Stimulated activated CD4-positive, alpha-beta T cell treated with anti-CD3 and anti-CD28 coated beads, Interleukin-4, amount 100 ng/mL, for 1 hour (primary cell): ENCODE measurements at regions not wholly inside any gene's neighbourhood (a gene's known extent, or its start where the extent isn't known, plus 50 kb on each side); places are given as distances from the start of the nearest gene placed in this dataset.
"Not testable (repeated sequence)": the region's sequence is repeated elsewhere in the genome, so short reads cannot be mapped to it uniquely, and the experiment has no call there.

Experiments
- DNase-seq: peaks from one replicate; pipeline ENCODE4 v3.0.0-alpha.2; 2020

DNA sequence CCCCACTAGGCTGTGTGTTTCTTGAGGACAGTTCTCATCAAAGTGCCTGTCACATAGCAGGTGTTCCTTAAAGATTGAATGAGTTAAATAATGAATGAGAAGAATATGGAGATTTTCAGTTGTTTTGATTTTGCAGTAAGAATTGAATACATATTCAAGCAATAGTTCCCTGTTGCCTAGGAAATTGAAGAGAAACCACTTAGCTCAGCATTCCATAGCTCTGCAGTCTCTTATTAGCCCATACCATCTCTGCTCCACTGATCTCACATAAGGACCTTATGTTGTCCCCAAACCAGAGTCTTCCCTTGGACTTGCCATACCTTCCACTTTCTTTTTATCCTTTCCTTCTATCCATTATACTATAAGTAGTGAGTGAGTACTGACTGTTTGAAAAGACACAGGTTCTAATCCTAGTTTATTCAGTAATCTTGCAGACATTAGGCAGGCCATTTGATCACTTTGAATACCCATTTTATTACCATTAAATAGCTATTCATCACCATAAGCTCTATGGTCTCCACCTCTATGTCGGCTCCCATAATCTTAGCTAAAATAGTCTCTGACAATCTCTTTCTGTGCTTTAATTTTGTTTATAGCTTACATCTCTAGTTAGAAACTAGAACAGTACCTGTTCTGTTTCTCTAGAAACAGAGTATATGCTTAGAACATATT is 1059.6 kb upstream of the SLIT2 start:
- no peak for DNase-seq

DNA sequence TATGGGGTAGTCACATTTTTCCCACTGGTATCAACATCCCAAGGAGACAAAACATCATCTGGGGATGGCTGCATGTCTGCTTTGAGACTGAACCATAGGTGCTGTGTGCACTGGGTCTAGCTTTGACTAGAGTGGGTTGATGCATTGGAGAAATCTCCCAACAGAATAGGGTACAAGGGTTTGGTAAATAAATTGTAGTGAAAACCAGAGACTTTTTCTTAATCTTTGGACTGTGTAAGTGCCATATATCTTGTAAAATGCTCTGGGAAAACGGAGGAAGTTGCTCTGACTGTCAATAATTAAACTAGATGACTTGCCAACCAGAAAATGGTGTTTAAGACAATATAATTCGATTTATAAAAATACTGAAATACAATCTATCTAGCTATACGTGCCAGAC is 1064.0 kb upstream of the SLIT2 start:
- DNase-seq = no peak

DNA sequence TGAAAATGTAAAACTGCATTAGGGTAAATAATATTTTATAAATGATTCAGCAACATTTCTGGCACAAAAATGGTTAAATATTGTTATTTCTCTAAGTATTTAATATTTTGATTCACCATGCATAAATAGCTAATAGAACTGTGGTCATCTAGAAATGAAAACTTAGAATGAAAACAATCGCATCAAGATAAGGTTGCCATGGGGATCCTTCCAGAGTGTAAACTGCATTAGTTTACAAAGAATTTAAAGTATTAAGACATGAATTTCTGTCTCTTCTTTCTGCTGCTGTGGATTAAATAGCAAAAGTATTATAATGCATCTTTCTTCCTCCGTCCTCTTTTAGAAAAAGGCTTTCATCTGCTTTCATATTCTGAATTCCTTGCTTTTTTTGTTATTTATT is 1064.6 kb upstream of the SLIT2 start:
- no peak for DNase-seq

DNA sequence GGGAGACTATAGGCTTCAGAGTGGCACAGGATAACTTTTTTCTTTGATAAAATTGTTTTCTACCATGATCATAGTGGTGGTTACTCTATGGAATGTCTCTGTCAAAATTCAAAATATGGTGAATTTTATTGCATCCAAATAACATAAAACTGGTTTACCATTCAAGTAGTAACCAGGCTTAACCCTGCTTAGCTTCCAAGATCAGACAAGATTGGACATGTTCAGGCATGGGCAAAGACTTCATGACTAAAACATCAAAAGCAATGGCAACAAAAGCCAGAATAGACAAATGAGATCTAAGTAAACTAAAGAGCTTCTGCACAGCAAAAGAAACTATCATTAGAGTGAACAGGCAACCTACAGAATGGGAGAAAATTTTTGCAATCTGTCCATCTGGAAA is 1070.1 kb upstream of the SLIT2 start:
- not testable (repeated sequence) for DNase-seq

DNA sequence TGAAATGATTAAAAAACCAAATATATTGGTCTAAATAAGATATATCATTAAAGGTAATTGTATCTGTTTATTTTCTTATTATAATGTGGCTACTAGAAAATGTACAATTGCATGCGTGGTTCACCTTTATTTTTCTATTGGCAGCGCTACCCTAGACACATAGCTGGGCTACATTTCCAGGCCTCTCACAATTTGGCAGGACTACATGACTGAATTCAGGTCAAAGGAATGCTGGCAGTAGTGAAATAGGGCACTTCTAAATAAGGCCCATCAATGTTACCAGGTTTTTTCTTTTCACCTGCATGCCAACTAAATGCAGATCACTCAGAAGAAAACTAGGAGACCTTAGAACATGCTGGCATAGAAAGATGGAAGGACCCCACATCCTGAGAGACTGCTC is 1072.9 kb upstream of the SLIT2 start:
- no peak for DNase-seq

DNA sequence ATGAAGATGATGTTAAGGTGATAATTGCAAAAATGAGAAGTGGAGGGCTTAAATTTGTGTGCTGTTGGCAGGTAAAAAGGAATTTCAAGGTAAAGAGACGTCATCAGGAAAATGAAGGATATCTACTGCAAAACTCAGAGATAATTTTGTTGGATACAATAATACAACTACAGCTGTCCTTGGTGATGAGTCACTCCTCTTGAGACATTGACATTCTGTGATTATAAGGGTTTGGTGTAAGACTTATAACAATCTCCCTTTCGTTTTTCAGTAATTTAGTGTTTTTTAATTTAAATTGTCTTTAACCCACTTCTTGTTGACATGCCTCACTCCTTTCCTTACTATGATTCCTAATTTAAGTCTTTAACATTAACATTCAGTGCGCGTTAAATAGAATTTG is 1074.1 kb upstream of the SLIT2 start:
- no peak for DNase-seq

DNA sequence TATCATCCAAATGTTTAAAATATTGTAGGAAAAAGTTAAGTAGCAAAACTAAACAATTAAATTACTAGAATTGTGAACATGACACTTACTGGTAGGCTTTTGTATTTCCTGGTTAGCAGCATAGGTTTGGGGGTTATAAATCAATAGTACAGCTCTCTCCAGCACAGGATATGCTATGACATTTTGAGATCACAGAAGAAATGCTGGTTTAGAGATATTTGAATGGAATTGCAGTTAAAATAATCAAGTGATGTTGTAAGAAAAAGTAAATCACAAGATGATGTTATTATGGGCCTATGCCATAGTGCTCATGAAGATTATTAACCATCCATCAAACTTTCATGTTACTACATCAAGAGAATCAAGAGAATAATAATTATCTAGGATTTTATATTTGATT is 1079.9 kb upstream of the SLIT2 start:
- DNase-seq = no peak

DNA sequence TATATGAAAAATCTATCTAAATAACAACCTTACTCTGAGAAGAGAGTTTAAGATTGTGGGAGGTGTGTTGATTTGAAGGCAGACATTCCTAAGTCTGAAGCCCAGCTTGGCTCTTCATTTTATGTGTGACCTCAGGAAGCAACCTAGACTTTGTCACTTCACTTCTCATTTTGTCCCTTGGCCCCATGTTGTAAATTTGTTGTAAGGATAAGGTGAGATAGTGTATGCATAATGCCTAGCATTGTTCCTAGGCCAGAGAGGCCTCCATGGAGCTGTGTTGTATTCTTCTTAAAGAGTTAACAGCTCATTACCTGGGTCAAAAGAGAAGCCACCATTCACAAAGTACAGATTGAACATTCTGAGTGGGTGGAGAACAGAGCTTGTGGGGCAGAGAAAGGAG is 1084.4 kb upstream of the SLIT2 start:
- no peak for DNase-seq

DNA sequence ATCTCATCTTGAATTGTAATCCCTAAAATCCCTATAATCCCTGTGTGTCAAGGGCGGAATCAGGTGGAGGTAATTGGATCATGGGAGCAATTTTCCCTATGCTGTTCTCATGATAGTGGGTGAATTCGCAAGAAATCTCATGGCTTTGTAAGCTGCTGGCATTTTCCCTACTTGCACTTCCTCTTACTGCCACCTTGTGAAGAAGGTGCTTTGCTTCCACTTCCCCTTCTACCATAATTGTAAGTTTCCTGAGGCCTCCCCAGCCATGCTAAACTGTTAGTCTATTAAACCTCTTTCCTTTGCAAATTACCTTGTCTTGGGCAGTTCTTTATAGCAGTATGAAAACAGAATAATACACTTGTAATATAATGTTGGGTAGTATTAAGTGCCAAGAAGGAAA is 1087.4 kb upstream of the SLIT2 start:
- DNase-seq = no peak

DNA sequence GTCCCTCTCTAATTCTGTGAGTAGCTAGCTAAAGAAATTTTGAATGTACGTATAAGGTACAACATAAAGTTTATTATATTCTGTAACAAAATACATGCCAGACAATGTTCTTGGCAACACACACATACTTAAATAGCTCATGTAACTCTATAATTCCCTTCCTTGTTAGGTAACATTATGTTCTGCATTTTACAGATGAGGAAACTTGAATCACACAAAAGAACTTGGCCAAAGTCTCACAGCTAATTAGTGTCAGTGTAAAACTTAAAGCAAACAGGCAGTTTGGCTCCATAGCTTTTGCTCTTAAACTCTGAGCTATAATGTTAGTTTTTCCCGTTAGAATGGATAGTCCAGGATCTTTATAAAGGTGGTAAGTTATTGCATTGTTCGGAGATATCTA is 1091.8 kb upstream of the SLIT2 start:
- no peak for DNase-seq

DNA sequence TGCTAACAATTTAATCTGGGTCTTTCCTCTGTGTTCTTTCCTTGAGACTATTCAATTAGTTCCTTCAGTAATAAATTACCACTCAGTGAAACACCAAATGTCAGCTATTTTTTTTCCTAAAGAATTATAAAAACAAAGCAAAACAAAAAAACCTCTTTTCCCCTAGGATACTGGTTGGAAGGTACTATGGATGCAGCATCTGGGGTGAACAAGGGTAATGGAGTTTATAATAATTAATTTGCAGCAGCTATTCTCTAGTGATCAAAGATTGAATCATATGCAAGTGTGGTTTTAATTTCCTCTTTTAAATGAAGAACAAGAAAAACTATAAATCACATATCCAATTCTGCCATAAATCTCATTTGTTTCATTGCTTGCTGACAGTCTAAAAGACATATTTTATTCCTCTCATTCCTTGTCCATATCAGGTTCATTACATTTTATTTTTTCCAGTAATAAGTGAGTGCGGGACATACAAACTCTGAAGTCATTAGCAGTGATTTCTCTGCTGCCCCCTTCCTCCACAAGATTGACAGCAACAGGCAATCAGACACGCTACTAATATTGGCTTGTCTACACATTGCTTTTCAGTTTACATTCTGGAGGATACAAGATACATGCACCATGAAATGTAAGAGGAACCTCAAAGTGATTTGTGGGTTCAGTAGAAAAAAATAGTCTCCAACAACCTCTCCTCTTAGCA is 1093.4 kb upstream of the SLIT2 start:
- no peak for DNase-seq

DNA sequence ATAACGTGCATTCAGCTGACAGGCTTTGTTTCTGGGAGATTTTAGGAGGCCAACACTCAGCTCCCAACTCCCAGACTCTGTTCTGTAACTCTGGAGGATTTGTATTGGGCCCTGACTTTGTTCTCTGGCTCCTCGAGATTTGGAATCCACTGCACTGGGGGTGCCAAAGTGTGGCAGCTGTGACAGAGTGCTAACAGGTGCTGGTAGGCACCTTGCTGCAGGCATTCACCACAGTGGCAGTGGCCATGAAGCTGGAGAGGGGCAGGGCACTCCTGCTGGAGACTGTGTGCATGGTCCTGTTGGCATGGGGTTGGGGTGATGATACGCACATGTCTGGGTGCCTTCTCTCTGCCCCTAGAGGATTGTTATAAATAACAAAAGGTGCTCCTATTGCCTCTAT is 1094.9 kb upstream of the SLIT2 start:
- no peak for DNase-seq

DNA sequence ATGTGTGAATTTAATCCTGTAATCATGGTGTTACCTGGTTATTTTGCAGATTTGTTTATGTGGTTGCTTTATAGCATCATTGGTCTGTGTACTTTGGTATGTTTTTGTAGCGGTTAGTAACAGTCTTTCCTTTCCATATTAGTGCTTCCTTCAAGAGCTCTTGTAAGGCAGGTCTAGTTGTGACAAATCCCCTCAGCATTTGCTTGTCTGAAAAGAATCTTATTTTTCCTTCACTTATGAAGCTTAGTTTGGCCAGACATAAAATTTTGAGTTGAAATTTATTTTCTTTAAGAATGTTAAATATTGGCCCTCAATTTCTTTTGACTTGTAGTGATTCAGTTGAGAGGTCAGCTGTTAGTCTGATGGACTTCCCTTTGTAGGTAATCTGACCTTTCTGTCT is 1096.1 kb upstream of the SLIT2 start:
- DNase-seq = no peak

DNA sequence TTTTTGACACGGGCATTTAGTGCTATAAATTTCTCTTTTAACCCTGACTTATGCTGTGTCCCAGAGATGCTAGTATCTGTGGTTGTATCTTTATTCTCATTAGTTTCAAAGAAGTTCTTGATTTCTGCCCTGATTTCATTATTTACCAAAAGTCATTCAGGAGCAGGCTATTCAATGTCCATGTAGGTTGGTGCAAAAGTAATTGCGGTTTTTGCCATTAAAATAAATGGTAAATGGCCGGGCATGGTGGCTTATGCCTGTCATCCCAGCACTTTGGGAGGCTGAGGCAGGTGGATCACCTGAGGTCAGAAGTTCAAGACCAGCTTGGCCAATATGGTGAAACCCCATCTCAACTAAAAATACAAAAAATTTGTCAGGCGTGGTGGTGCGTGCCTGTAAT is 1097.4 kb upstream of the SLIT2 start:
- not testable (repeated sequence) for DNase-seq

DNA sequence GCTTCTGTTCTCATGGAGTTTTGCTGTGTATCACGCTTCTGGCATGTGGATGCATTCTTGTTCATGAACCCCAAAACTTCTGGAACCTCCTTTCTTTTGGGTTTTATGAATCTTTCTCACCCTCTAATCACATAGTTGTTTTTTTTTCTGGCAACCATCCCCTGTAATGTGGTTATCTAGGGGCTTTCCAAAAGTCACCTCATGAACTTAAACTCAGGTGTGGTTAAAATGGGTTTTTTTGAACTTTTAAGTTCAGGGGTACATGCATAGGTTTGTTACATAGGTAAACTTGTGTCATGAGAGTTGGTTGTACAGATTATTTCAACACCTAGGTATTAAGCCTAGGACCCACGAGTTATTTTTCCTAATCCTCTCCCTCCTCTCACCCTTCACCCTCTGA is 1099.4 kb upstream of the SLIT2 start:
- no peak for DNase-seq

DNA sequence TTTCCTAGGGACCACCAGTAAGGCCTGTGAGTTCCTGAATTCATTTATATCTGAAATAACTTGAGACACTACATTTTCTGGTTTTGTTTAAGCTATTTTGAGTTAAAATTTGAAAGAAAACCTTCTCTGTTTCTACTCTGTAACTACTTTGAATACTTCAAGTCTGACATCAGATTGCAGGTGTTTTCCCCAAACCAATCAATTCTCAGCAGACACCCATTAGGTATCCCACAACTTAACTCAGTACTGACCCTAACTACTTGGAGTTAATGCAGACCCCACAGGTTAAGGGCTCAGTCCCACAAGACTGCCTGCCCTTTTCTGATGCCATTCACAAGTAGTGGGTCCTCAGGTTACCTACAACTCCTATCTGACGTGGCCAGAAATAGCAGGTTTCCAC is 1100.0 kb upstream of the SLIT2 start:
- DNase-seq = no peak

DNA sequence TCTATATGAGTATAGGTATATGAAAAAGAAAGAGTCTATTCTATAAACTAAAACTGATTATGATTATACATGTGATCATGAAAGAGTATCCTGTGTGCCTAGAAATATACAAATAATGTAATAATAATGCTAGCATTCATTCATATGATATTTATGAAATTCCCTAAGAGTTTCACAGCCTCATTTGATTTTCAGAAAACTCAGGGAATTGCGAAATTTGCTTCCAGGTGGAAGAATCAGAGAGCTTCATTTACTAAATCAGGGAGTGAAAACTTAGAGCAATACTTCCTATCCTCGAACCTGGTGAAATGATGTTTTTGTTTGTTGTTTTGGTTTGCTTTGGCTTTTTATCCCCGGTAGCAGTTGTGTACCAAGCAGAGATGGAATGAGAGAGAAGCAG is 1105.7 kb upstream of the SLIT2 start:
- no peak for DNase-seq

DNA sequence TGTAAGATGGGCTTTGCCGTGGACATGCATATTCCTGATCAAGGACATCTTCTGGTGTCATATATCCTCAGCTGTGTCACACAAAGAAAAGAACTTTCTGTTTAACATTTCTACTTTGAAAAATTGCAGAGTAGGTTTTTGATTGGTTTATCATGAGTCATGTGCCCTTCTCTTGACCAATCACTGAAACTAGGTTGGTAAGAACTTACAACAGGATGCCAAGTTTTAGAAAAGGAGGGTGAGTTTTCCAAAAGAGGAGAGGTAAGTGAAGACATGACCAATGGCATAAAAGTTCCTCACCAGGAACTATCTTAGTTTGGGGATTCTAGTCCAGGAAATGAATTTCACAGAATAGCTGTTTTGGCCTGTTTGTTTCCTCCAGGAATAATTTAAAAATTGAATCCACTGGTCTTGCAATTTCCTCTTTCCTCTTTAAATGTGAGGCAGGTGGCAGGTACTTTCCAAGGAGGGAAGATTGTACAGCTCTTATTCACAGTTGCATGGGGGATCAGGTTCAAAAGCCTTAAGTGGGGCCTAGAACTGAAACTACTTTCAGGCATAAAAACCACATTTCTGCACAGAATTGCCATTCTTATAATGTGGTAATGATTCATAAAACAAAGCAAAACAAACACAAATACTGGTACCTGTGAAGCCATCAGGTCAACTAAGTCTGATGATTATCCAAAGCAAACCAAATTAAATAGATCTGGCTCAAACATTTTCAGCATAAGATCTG is 1114.5 kb upstream of the LCORL start:
- no peak for DNase-seq

DNA sequence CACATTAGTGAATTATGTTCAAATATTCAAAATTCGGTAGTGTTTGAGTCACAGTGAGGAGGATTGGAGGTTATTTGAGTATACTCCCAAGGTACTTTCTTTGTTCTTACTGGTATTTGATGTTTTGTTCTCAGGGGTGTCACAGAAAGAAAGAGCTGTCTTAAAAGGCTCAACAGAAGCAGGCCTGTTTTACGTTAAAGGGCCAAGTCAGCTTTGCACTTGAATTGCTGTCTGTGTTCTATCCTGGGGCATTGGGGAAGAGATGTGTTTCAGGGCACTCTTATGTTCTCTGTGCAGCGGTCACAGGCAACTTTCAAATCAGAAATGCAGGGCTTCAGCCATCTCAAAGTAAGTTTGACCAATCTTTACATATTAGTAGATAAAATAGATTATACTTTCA is 1113.1 kb upstream of the LCORL start:
- DNase-seq = no peak

DNA sequence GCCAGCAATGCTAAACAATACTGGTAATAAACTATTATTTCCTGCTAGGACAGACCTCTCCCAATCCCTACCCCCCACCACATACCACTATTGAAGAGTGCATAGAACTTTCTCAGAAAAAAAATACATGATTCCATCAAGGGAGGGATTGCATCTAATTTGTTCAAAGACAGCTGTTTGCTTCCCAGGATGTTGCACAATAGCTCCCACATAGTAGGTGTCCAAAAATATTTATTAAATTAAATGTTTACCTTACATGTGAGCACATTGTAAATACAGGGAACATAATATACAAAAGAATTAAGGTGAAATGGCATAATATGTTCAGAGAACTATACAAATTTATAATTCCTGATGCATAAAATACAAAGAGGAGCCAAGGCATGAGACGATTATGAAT is 1111.8 kb upstream of the LCORL start:
- no peak for DNase-seq

DNA sequence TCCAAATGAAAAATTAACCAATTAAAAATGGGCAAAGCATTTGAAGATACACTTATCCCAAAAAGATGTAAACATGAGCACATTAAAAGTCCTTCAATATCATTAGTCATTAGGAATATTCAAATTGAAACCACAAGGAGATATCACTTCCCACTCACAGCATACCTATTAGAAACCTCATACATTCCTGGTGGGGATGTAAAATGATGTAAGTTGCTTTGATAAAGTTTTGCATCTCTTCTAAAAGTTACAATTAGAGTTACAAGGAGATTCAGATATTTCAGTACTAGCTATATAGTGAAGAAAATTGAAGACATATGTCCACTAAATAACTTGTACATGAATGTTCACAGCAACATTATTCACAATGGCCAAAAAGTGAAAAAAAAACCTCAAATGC is 1109.3 kb upstream of the LCORL start:
- no peak for DNase-seq

DNA sequence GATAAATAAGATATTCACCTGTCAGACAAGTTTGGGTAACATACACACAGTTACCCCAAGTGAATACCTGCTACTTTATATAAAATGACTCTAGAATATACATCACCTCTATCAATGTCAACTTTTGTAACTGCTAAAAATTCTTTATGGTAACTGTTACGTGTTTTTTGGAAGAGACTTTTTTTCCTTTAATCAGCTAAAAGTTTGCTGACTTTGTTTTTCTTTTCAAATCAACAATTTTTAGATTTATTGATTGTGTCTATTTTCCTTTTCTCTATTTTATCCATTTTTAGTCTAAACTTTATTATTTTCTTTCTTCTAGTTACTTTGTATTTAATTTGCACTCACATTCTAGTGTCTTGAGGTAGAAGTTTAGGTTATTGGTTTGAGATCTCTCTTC is 1106.6 kb upstream of the LCORL start:
- DNase-seq = no peak

DNA sequence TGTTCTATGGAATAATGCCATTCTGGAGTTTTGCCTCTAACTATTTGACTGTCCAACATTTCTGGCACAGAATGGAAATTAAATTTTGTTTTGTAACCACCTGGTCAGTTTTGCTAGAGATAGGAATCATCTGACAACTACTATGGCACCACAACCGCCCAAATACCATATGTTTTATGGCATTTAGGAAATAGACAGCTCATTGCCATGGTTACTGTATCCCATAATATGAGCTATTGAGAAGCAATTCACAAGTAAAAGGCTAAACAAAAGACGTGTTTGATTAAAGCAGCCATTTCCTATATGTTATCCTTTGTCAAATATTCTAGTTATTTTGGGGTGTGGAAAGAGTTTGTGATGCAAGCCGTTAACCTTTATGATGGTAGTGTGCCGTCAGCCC is 1105.3 kb upstream of the LCORL start:
- no peak for DNase-seq

DNA sequence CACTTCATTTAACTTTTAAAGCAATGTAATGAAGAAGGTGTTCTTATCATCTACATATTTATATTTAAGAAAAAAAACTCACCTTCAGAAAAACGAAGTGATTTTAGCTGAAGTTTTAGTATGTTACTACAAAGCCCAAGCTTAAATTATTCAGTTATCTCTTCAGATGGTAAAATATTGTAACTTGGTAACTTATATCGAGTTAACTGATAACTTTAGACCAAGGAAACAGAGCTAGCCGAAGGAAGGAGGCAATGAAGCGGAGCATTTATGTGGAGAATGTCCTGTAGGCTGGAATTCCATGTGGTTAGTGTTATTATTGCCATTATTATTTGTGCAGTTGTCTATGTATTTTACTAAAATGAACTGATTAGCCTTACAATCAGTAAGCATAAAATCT is 1102.1 kb upstream of the LCORL start:
- no peak for DNase-seq
